OCI-LY7 (cell line): ENCODE measurements at regions not wholly inside any gene's neighbourhood (a gene's known extent, or its start where the extent isn't known, plus 50 kb on each side); places are given as distances from the start of the nearest gene placed in this dataset.
"Not testable (repeated sequence)": the region's sequence is repeated elsewhere in the genome, so short reads cannot be mapped to it uniquely, and the experiment has no call there.

ENCODE experiments used
- BruUV-seq: library from RNA; stranded (reverse); fragments of 400-500 nt; replicated peaks from 2 replicates; lab custom pipeline; 2021; lab: Mats Ljungman, UMichigan
- CTCF ChIA-PET: fragments of 300-600 bp; sonication (Branson Sonifier 250); formaldehyde crosslinking; loops from one replicate; lab custom pipeline; 2022; ENCODE audit warnings: antibody characterized with exemption; ENCODE audit not compliant: unreplicated experiment; lab: Charles Lee
- POLR2A ChIA-PET: fragments of 300-600 bp; sonication (Branson Sonifier 250); formaldehyde crosslinking; loops from one replicate; lab custom pipeline; 2022; ENCODE audit warnings: antibody characterized with exemption; lab: Charles Lee
- DNase-seq: peaks from one replicate; pipeline ENCODE4 v3.0.0-alpha.2; 2015; ENCODE audit warnings: low spot score
- H2AFZ ChIP-seq: fragments of 200-600 bp; sonication (generic), shearing (Covaris generic); 2 replicates; pipeline ENCODE4 v1.6.1; 2014; ENCODE audit warnings: mild to moderate bottlenecking, antibody characterized with exemption, low read length, moderate library complexity
- H3K27ac ChIP-seq: fragments of 200-600 bp; sonication (generic); 2 replicates; pipeline ENCODE4 v1.5.1; 2014; ENCODE audit warnings: mixed run types, low read depth, mild to moderate bottlenecking, moderate library complexity, low read length, inconsistent platforms; ENCODE audit not compliant: poor library complexity, severe bottlenecking
- H3K36me3 ChIP-seq: fragments of 200-600 bp; sonication (generic); 2 replicates; pipeline ENCODE4 v1.6.1; 2014; ENCODE audit warnings: mild to moderate bottlenecking, antibody characterized with exemption, low read length, moderate library complexity, mixed read lengths; ENCODE audit not compliant: insufficient read depth
- H3K4me1 ChIP-seq: fragments of 200-600 bp; sonication (generic); 2 replicates; pipeline ENCODE4 v1.5.1; 2014; ENCODE audit warnings: mild to moderate bottlenecking, low read length; ENCODE audit not compliant: insufficient read depth, poor library complexity, severe bottlenecking
- H3K4me2 ChIP-seq: fragments of 200-600 bp; sonication (generic); 2 replicates; pipeline ENCODE4 v1.6.1; 2014; ENCODE audit warnings: mild to moderate bottlenecking, low read length
- H3K4me3 ChIP-seq: fragments of 200-600 bp; sonication (generic); 2 replicates; pipeline ENCODE4 v1.5.1; 2014; ENCODE audit warnings: mild to moderate bottlenecking, low read depth, low read length; ENCODE audit not compliant: poor library complexity, severe bottlenecking
- H3K79me2 ChIP-seq: fragments of 200-600 bp; sonication (generic); 2 replicates; pipeline ENCODE4 v1.6.1; 2016; ENCODE audit warnings: low read depth, mild to moderate bottlenecking, low read length, moderate library complexity, mixed read lengths; ENCODE audit not compliant: insufficient read depth
- H3K9me2 ChIP-seq: fragments of 200-600 bp; sonication (generic); 2 replicates; pipeline ENCODE4 v1.6.1; 2016; ENCODE audit warnings: mild to moderate bottlenecking, low read length, mixed read lengths; ENCODE audit not compliant: insufficient read depth
- H3K9me3 ChIP-seq: fragments of 200-600 bp; sonication (generic); 2 replicates; pipeline ENCODE4 v1.6.1; 2014; ENCODE audit warnings: mild to moderate bottlenecking, mixed run types, low read length, mixed read lengths
- H4K20me1 ChIP-seq: fragments of 200-600 bp; sonication (generic); 2 replicates; pipeline ENCODE4 v1.6.1; 2014; ENCODE audit warnings: mild to moderate bottlenecking, antibody characterized with exemption, low read length, moderate library complexity, mixed read lengths; ENCODE audit not compliant: insufficient read depth
- EZH2phosphoT487 ChIP-seq: fragments of 200-600 bp; sonication (generic); IDR thresholded peaks from 2 replicates; pipeline ENCODE4 v1.6.1; 2018; ENCODE audit warnings: low read depth, borderline replicate concordance, mild to moderate bottlenecking, mixed run types, antibody characterized with exemption, low read length, moderate library complexity, mixed read lengths
- intact Hi-C: fragments of 100-400 bp; cut with micrococcal nuclease; formaldehyde crosslinking; loops from one replicate; pipeline ENCODE4 v1.10.0; 2022; ENCODE audit not compliant: unreplicated experiment
- TF ChIP-seq, protein P1 (sequence below): fragments of 200-600 bp; sonication (generic); conservative IDR thresholded peaks from 2 replicates; pipeline ENCODE4 v1.5.1; 2014; ENCODE audit warnings: mild to moderate bottlenecking, antibody characterized with exemption, low read length, moderate library complexity, mixed read lengths

DNA sequence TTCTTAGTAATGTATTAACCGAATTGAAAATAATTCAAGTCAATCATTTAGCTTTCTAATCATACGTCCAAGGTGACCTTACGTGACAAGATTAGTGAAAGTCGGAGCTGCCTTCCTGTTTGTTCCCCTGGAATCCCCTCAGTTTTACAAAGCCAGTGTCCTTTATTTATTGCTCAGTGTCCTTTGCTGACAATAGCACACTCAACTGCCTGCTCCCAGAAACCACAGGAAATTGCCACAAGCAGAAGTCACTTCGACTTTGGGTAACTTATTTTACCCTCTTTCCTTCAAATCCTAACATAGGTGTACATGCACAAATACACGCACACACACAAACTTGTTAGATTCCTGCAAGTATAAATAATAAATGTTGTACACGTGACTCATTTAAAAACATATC lies 1167.7 kb upstream of the ADGRB3 start:
- H3K36me3 ChIP-seq, result no peaks in the 10 kb centered on the region
- no peak for DNase-seq
- no peak overlapping the region for H3K4me3 ChIP-seq
- no peaks in the 10 kb centered on the region for H4K20me1 ChIP-seq
- no peak overlapping the region for H3K4me2 ChIP-seq
- CTCF ChIA-PET, result no interaction called here
- H3K4me1 ChIP-seq, result no peaks in the 10 kb centered on the region
- H3K9me3 ChIP-seq, result 0 out of 2 replicates have a peak, but pooled peaks cover 4% of the 10 kb centered on the region
- intact Hi-C loops, result no loop called here
- no peaks in the 10 kb centered on the region for H3K9me2 ChIP-seq
- no peaks in the 10 kb centered on the region for H3K79me2 ChIP-seq
- BruUV-seq, result no TSS peak
- POLR2A ChIA-PET, result no interaction called here
- TF ChIP-seq, protein P1, sequence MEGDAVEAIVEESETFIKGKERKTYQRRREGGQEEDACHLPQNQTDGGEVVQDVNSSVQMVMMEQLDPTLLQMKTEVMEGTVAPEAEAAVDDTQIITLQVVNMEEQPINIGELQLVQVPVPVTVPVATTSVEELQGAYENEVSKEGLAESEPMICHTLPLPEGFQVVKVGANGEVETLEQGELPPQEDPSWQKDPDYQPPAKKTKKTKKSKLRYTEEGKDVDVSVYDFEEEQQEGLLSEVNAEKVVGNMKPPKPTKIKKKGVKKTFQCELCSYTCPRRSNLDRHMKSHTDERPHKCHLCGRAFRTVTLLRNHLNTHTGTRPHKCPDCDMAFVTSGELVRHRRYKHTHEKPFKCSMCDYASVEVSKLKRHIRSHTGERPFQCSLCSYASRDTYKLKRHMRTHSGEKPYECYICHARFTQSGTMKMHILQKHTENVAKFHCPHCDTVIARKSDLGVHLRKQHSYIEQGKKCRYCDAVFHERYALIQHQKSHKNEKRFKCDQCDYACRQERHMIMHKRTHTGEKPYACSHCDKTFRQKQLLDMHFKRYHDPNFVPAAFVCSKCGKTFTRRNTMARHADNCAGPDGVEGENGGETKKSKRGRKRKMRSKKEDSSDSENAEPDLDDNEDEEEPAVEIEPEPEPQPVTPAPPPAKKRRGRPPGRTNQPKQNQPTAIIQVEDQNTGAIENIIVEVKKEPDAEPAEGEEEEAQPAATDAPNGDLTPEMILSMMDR, result no peak
- no peak for TF ChIP-seq EZH2phosphoT487
- no peak overlapping the region for H3K27ac ChIP-seq
- H2AFZ ChIP-seq, result no peak overlapping the region

DNA sequence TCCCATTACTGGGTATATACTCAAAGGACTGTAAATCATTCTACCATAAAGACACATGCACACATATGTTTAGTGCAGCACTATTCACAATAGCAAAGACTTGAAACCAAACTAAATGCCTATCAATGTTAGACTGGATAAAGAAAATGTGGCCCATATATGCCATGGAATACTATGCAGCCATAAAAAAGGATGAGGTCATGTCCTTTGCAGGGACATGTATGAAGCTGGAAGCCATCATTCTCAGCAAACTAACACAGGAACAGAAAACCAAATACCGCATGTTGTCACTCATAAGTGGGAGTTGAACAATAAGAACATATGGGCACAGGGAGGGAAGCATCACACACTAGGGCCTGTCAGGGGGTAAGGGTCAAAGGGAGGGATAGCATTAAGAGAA lies 1172.4 kb upstream of the ADGRB3 start:
- not testable (repeated sequence) for DNase-seq

GRCh38 chr6:67459556-67459955 lies 1175.5 kb upstream of the ADGRB3 start:
- Histone ChIP-seq H3K79me2 (no peaks in the 10 kb centered on the region), H3K9me2 (no peaks in the 10 kb centered on the region), H3K9me3 (peaks cover 32% of the 10 kb centered on the region; the same call in 1 of the 2 replicates), H3K36me3 (peaks cover 5% of the 10 kb centered on the region; the same call in 1 of the 2 replicates), H3K27ac (no peak overlapping the region), H2AFZ (no peak overlapping the region), H3K4me3 (no peak overlapping the region), H3K4me1 (no peaks in the 10 kb centered on the region), H4K20me1 (no peaks in the 10 kb centered on the region), H3K4me2 (no peak overlapping the region)
- no TSS peak for BruUV-seq
- CTCF ChIA-PET, result no interaction called here
- TF ChIP-seq, protein P1, result no peak
- no peak for TF ChIP-seq EZH2phosphoT487
- POLR2A ChIA-PET, result no interaction called here
- no peak for DNase-seq
- intact Hi-C loops, result loop anchor here (10.0 kb wide), 1 partner anchor 625 kb away; no protein-coding TSS in a partner anchor

More for the DNA sequence above, 1172.4 kb upstream of the ADGRB3 start:
- intact Hi-C loops, H3K9me2 ChIP-seq, H2AFZ ChIP-seq, BruUV-seq, H3K36me3 ChIP-seq, H3K4me1 ChIP-seq, H3K4me3 ChIP-seq, H3K79me2 ChIP-seq, POLR2A ChIA-PET, H3K4me2 ChIP-seq, CTCF ChIA-PET, H3K27ac ChIP-seq, H4K20me1 ChIP-seq: not testable (repeated sequence)
- peaks cover 15% of the 10 kb centered on the region; the same call in 1 of the 2 replicates for H3K9me3 ChIP-seq
